NT2/D1 (cell line): ENCODE measurements at regions not wholly inside any gene's neighbourhood (a gene's known extent, or its start where the extent isn't known, plus 50 kb on each side); places are given as distances from the start of the nearest gene placed in this dataset.

Experiments used
- YY1 ChIP-seq: IDR thresholded peaks from 2 replicates; pipeline ENCODE4 v1.6.1; 2011; ENCODE audit not compliant: insufficient read length, insufficient read depth
- ZNF274 ChIP-seq: IDR thresholded peaks from 2 replicates; pipeline ENCODE4 v1.6.1; 2011; ENCODE audit warnings: mild to moderate bottlenecking, low read depth, low read length

- TF ChIP-seq ZNF274 (no peak), YY1 (no peak)
Measured at GRCh38 chr2:15768615-15769014, 171.7 kb upstream of the MYCN start.
